ENCODE measurements at regions not wholly inside any gene's neighbourhood (a gene's known extent, or its start where the extent isn't known, plus 50 kb on each side); places are given as distances from the start of the nearest gene placed in this dataset.

- TF ChIP-seq CTCF (IDR thresholded peaks at IDR 0.05; ENCODE audit: insufficient read depth, low read length, poor library complexity, severe bottlenecking), result no peak
- Histone ChIP-seq H3K27me3 (replicated peaks; ENCODE audit: control insufficient read depth, insufficient read depth, low read length) (no peaks in the 10 kb centered on the region), H3K36me3 (ENCODE audit: control insufficient read depth, insufficient read depth, low read length) (no peaks in the 10 kb centered on the region), H3K4me3 (replicated peaks; ENCODE audit: low read depth, low read length) (no peak overlapping the region)
- DNase-seq (ENCODE audit: extremely low read depth, insufficient read length), result no peak
Observed at GRCh38 chr4:107304699-107305286, 268.7 kb upstream of the DKK2 start.

GRCh38 chr4:107299646-107300045 lies 263.5 kb upstream of the DKK2 start:
- no peak for DNase-seq (ENCODE audit: extremely low read depth, insufficient read length)
- no peaks in the 10 kb centered on the region for H3K36me3 ChIP-seq (ENCODE audit: control insufficient read depth, insufficient read depth, low read length)
- H3K27me3 ChIP-seq (replicated peaks; ENCODE audit: control insufficient read depth, insufficient read depth, low read length), result no peaks in the 10 kb centered on the region

GRCh38 chr4:107292979-107293378 lies 256.9 kb upstream of the DKK2 start:
- no peak overlapping the region for H3K4me3 ChIP-seq (replicated peaks; ENCODE audit: low read depth, low read length)

More at GRCh38 chr4:107299646-107300045, 263.5 kb upstream of the DKK2 start:
- TF ChIP-seq CTCF (IDR thresholded peaks at IDR 0.05; ENCODE audit: insufficient read depth, low read length, poor library complexity, severe bottlenecking), result no peak
- H3K4me3 ChIP-seq (replicated peaks; ENCODE audit: low read depth, low read length), result no peak overlapping the region

GRCh38 chr4:107283587-107284559 lies 247.8 kb upstream of the DKK2 start:
- no peaks in the 10 kb centered on the region for H3K36me3 ChIP-seq (ENCODE audit: control insufficient read depth, insufficient read depth, low read length)
- H3K4me3 ChIP-seq (replicated peaks; ENCODE audit: low read depth, low read length), result no peak overlapping the region
- no peaks in the 10 kb centered on the region for H3K27me3 ChIP-seq (replicated peaks; ENCODE audit: control insufficient read depth, insufficient read depth, low read length)
- TF ChIP-seq CTCF (IDR thresholded peaks at IDR 0.05; ENCODE audit: insufficient read depth, low read length, poor library complexity, severe bottlenecking), result no peak
- DNase-seq (ENCODE audit: extremely low read depth, insufficient read length), result no peak

More at GRCh38 chr4:107292979-107293378, 256.9 kb upstream of the DKK2 start:
- no peaks in the 10 kb centered on the region for H3K27me3 ChIP-seq (replicated peaks; ENCODE audit: control insufficient read depth, insufficient read depth, low read length)
- no peak for DNase-seq (ENCODE audit: extremely low read depth, insufficient read length)
- TF ChIP-seq CTCF (IDR thresholded peaks at IDR 0.05; ENCODE audit: insufficient read depth, low read length, poor library complexity, severe bottlenecking), result no peak
- no peaks in the 10 kb centered on the region for H3K36me3 ChIP-seq (ENCODE audit: control insufficient read depth, insufficient read depth, low read length)

GRCh38 chr4:107279733-107280132 lies 243.6 kb upstream of the DKK2 start:
- DNase-seq (ENCODE audit: extremely low read depth, insufficient read length), result no peak

More at GRCh38 chr4:107279733-107280132, 243.6 kb upstream of the DKK2 start:
- Histone ChIP-seq H3K36me3 (ENCODE audit: control insufficient read depth, insufficient read depth, low read length) (no peaks in the 10 kb centered on the region), H3K4me3 (replicated peaks; ENCODE audit: low read depth, low read length) (no peak overlapping the region), H3K27me3 (replicated peaks; ENCODE audit: control insufficient read depth, insufficient read depth, low read length) (no peaks in the 10 kb centered on the region)
- no peak for TF ChIP-seq CTCF (IDR thresholded peaks at IDR 0.05; ENCODE audit: insufficient read depth, low read length, poor library complexity, severe bottlenecking)
